Effector CD8-positive, alpha-beta T cell (primary cell): ENCODE measurements at regions not wholly inside any gene's neighbourhood (a gene's known extent, or its start where the extent isn't known, plus 50 kb on each side); places are given as distances from the start of the nearest gene placed in this dataset.
"Not testable (repeated sequence)": the region's sequence is repeated elsewhere in the genome, so short reads cannot be mapped to it uniquely, and the experiment has no call there.

Experiments
- DNase-seq: peaks from one replicate; lab custom pipeline; 2025; lab: John Stamatoyannopoulos, UW

DNA sequence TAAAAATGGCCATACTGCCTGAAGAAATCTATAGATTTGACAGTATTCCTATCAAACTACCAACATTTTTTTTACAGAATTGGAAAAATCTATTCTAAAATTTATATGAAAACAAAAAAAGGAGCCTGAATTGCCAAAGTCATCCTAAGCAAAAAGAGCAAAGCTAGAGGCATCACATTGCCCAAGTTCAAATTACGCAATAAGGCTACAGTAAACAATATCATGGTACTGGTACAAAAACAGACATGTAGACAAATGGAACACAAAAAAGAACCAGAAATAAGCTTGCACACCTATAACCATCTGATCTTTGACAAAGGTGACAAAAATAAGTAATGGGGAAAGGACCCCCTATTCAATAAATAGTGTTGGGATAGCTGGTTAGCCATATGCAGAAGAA lies 50.2 kb upstream of the THSD7B start:
- DNase-seq, result no peak

DNA sequence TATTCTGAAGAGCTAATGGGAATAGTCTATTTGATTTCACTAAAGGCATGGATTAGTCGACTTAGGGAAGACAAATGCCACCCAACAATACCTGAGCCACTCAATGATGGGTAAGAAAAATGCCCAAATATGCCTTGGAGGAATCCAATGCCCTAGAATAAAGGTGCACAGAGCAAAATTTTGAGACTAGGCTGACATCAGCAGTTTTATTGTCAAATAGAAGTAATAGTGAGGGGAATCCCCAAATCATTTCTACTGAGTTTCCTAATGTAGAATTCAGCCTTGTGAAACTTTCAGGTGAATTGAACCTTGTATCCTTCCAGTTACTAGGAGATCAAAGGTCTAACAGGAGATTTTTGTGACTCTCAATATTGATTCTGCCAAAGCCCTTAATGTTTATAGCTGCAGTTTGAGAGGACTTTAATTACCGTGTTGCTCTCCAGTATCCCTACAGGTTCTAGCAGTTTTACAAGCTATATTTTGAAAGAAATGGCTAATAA lies 50.8 kb upstream of the THSD7B start:
- DNase-seq, result no peak

DNA sequence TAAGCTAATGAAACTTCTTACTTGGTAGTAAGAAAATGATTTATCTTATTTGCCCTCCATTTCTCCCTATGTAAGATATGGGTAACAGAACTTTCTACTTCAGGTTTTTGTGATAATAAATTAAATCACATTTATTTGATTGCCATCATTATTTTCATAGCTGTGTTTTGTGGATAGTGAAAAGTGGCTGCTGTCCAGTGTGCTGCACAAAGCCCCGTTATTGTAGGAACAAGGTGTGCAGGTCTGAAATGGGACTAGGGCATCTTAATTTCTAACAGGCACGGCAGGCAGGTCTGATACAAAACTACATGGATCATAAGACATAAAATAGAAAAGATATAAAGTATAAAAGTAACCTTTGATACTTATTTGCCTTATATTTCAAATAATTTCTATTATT lies 51.6 kb upstream of the THSD7B start:
- no peak for DNase-seq

DNA sequence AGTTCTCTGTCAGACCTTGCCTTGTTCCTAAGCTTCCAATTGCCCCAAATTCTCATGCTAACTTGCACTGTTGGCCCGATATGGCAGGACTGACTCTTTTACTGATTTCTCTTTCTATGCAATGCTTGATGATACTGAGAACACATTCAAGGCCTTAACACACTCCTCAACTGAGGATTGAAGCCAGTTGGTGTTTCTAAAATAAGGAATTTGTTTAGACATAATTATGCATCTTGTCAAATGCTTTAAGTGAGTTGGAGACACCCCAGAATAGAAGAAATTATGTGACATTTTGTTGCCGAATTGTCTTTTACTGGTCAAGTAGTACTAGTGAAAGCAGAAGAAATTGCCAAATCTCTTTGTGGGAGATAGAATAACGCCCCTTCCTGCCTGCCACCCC lies 60.0 kb upstream of the THSD7B start:
- DNase-seq, result no peak

DNA sequence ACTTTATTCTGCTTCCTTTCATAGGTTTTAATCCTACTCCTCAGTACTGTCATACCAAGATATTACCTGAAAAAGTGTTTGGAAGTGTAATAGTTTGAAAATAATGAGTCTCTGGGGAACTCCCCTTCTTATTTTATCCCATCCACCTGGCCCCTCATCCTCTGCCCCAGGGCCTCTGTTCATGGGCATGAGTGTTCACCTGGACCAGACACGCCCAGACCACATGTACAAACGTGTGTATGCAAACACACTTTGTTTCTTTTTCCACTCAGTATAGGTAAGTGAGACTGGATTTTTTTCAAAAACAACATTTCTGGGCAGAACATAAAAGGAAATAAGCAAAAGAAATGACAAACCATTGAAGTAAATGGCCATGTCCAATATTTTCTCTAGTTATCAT lies 62.1 kb upstream of the THSD7B start:
- no peak for DNase-seq

DNA sequence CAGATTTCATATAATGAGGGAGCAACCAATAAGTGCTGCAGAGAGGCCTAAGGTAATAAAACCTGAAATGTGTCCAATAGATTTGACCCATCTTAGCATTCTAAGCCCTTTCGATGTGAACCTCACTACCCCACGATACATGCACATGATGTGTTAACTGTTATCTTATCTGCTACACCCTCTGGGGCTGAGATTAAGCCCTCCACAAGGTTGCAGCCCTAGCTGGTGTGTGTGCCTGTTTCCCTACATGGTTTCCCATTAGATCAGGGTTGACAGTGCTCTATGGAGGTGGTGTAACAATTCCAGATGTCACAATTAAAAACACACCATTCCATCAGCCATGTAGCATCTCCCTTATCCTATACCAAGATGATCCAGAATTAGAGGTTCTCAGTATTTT lies 68.9 kb upstream of the THSD7B start:
- no peak for DNase-seq

DNA sequence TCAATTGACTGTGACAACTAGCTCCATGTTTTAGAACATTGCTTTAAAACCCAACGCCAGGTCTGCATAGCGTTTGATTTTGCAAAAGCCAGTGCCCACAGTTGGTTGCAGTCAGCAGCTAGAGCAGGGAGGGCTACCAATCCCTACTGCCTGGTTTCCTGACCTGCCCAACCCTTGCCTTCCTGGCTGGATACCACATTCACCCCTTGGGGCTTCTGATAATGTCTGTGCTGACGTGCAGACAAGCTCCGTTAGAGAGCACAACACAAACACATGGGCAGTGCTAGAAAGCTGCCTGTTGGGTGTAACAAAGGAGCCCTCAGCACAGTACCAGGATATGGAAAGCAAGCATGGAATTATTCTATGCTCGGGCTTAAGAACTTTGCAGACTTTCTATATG lies 71.4 kb upstream of the THSD7B start:
- no peak for DNase-seq

DNA sequence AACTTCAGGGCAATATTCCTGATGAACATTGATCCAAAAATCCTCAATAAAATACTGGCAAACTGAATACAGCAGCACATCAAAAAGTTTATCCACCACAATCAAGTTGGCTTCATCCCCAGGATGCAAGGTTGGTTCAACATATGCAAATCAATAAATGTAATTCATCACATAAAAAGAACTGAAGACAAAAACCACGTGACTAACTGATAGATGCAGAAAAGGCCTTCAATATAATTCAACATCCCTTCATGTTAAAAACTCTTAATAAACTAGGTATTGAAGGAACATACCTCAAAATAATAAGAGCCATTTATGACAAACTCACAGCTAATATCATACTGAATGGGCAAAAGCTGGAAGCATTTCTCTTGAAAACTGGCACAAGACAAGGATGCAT lies 85.3 kb upstream of the THSD7B start:
- not testable (repeated sequence) for DNase-seq

DNA sequence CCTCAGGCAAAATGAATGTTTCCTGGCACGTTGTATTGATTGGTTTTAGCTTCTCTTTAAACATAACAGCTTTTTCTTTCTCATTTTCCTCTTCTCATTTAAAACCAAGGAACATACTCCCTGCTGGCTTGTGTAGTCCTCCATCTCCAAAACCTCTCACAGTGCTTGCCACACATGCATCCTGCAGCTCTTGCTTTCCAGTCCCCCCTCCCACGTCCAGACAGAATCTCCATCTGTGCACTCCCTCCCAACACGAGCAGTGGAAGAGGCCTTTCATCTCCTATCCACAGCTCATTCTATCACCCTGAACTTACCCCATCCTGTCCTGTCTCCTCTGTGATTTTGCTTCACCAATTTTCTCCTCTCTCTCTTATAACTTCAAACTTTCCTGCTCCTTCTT lies 99.6 kb upstream of the THSD7B start:
- no peak for DNase-seq

DNA sequence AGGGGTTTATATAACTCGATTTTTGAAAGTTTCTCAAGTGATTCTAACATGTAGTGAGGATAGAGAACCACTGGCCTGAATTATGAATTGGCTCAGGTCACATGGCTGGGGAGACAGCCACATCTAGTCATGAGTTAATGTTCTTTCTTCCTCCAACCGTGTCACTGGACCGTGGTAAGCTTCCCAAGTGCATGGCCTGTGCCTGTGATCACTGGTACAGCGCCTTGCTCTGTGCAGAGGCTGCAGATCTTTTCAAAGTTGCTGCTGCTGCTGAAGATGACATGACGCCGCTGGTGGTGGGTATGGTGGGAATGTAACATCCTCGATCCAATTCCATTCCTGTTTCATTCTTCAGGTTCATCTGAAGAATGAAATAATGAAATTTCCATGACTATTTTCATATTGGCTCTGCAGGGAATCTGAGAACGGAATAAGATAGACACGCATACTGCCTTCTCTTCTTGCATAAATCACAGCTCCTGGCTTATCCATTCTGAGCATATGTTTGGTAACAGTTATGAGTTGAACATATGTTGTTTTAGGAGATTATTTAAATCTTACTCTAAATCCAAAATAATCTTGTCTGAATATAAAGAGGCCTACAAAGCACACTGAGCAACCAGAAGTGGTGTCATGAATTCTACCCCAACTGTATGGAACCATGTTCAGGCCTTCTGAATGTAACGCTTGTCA lies 100.5 kb upstream of the THSD7B start:
- DNase-seq, result no peak

DNA sequence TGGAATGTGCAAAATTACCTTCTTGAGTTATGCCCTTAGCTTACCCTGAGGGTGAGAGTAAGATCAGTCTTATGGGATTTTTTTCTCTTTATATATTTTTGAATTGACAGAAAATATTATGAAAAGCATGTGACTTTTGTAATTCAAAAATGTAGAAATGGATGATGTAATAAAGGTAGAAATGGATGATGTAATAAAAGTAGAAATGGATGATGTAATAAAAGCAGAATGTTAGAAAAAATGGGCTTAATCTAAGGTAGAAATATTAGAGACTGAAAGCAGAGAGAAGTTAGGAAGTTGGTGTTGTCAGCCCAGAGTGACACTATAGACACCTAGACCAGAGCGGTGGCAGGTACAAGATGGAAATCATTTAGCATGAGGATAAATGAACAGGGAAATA lies 107.1 kb upstream of the THSD7B start:
- DNase-seq, result no peak

DNA sequence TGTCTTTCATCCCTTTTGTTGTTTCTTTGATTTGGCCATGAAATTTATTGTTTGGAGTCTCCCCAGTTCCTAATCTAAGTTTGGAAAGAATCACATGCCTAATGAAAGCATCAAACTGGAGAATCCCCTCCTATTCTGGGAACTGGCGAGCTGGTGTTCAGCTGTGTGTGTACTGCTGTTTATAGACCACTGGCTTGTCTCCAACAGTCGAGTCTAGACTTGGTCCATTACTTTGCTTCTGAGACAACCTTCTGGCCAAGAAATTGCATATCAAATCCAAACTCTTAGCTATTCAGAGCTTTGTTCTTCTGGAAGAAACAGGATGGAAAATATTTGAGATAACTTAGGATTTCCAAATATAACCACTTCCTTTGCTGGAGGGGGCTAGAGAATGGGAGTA lies 111.5 kb upstream of the THSD7B start:
- DNase-seq, result no peak

DNA sequence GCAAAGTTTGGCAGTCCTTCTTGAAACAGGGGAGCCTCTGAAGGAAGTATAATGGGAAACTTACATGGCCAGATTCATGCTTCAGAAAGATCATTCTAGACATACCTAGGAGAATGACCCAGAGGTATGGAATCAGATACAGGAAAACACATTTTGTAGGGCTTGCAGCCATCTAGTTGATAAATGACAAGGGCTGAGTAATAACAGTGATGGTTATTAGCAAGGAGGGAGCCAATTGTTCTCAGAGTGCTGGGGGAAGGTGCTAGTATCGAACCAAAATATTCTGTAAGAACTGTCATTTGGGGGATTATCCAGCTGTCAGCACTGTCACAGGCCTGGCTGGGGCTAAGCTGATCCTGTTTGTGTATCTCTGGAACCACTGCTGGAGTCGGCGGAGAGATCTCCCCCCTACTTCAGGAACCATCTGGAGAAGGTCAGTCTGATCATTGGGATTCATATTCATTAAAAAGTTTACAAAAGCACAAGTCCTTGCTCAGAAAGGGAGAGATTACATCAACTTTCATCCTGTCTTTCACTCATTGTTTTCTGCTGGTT lies 113.8 kb upstream of the THSD7B start:
- DNase-seq, result no peak

DNA sequence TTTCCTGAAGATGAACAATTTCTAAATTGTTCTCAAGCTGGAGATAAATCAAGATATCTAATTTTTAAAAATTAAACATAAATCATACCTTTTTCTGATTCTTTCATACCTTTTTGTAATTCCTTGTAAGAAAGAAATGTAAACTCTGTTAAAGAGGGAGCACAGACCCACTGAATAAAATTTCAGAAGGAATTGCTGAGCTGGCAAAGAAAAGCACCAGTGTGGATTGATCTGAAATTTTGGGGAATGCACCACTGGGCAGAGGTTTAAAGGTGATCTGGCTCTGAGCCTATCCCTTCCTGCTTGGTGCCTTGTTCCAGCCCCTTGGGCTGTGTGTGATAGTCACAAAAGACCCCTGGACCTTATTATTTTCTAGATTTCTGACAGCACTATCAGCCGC lies 118.3 kb upstream of the THSD7B start:
- DNase-seq, result no peak

DNA sequence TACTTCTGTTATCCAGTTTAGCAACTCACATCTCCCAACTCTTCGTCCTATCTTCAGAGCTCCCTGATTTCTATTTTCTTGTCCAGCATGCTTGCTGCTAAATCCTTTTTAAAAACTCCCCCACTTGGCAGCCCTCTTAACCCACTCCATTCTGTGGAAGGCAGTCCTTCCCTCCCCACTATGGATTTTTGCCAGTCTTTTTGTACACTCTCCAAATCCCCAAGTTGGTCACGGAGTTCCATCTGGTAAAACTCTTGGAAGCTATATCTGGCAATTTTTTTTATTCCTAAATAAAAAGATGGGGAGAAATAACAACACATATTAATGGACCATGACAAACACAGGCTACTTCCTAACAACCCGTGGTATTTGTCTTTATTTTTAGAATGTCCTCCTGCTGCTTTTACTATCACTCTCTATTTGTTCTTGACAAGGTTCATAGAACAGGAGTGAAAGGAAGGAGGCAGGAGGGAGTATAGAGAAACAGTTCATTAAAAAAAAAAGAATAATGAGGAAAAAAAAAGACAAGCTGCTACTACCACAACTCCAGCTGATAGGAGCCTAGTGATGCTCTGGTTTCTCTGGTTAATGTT lies 120.0 kb upstream of the THSD7B start:
- DNase-seq, result no peak

DNA sequence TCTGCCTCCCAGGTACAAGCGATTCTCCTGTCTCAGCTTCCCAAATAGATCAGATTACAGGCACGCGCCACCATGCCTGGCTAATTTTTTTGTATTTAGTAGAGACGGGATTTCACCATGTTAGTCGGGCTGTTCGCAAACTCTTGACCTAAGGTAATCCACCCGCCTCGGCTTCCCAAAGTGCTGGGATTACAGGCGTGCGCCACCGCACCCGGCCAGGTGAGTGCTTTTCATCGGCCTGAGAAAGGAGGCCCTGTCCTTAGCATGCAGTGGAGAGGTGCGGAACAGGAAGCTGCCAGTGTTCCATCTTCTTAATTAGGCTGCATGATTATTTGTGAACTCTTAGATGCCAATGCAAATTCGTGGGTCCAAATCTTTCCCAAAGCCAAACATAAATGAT lies 125.7 kb upstream of the THSD7B start:
- DNase-seq, result no peak

DNA sequence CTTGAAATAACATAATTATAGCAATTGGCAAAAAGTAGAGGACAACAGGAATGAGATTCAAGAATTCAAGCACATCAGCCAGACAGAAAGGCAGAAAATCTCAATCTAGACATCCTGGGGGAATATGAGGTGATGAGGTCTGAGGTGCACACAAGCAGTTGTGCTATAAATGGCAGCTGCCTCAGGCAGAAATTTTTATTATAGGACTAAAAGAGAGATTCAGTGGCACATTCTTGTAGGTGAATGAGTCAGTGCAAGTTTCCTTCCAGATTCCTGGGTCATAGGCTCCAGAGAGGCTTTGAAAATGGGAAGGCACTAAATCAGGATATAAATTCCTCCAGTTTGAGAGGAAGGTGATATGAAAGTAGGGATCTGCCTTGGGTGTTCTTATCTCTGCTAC lies 127.2 kb upstream of the THSD7B start:
- no peak for DNase-seq

DNA sequence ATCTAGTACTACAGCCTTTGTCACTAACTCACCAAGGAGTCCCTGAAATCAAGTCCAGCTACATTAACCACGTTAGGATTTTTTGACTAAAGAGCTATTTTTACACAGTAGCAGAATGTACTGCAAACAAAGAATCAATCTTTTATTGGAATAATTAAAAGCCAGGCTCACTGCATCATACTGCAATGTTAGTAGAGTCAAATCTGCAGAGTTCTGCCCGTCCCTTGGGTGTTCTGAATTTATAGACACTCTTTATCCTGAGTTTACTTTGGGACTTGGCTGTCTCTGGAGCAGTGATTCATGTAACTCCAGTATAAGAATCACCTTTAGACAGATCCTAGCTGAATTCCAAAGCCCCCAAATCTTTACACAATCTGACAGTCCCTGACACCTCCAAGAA lies 127.9 kb upstream of the THSD7B start:
- DNase-seq, result no peak

DNA sequence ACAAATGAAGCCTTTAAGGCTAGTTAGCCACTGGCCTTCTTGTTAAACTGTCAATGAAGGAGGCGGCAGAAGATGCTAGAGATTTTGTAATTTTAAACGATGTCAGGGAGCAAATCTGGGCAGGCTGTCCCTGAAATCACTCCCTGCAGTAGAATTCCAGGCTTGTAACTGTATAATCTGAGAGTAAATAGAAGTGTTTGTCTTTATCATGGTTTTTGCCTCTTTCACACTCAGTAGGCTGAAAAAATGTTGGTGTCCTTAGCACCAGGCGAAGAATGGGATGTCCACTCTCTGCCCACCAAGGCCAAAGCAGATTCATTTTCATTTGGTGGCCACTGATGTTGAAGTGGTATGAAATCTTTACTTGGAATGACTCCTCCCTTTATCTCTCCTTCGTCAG lies 136.9 kb upstream of the THSD7B start:
- no peak for DNase-seq

DNA sequence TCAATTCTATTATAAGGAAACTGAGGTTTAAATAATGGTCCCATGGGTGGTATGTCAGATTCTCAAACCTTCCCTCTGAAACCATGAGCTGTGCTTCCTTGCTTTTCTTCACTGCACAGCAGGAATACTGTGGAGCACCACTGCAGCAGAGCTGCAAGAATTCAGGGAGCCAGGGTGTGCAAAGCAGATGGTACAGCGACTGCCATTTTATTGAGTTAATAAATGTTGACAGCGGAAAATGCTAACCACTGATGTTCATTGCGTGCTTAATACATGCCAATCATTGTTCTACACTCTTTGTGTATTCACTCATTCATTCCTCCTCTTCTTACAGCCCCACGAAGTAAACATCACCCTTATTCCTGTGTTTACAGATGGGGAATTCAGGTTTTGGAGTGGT lies 152.2 kb upstream of the THSD7B start:
- DNase-seq, result no peak

DNA sequence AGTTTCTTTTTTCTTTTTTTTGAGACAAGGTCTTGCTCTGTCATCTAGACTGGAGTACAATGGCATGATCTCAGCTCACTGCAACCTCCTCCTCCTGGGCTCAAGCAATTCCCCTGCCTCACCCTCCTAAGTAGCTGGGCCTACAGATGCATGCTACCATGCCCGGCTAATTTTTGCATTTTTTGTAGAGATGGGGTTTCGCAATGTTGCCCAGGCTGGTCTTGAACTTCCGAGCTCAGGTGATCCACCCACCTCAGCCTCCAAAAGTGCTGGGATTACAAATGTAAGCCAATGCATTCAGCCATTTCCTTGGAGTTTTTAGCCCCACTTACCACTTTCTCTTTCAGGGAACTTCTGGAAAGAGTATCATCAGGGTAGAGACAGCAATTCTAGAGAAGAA lies 153.3 kb upstream of the THSD7B start:
- no peak for DNase-seq

DNA sequence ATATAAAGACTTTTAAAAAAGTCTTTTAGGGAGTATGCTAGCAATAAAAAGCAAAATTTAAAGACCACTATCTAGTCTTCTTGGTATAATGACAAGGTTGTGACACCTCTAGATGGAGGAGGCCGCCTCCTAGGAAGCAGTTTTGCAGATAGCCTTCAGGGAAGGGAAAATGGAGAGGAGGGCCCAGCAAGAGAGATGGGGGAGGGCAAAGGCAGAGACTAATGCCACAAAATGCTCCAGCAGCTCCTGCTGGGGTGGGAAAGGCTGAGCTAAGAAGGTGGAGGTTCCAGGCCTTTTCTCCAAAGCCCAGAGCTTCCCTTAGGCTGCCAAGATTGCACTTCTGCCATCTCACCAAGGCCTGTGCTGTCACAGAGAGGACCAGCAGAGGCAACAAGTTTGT lies 153.9 kb upstream of the THSD7B start:
- DNase-seq, result no peak

DNA sequence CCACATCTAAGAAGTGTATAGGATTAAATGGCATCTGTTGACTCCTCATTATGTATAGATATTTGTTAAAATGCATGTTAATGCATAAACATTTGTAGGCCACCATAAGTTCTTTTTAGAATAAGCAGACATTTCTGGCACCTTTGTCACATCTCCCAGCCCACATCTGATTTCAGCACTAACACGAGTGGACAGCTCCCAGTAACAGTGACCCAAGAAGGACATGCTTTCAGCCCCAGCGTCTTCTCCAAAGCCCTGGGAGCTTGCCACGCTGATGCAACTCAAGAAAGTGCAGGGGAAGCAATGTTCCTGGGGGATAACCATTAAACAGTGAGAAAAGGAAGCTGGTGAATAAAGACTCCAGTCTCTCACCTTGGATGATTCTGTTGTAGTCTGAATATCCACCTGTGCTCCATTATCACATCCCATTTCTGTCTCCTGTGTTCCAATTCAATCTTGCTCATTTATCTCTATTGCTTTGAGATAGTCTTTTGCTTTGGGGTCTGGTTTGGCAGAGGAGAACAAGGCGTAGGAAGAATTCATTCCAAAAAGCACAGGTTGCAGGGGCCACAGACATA lies 182.6 kb upstream of the THSD7B start:
- no peak for DNase-seq
